ENCODE measurements at regions not wholly inside any gene's neighbourhood (a gene's known extent, or its start where the extent isn't known, plus 50 kb on each side); places are given as distances from the start of the nearest gene placed in this dataset.
A peak's percentile ranks its signal among the peaks of the same experiment; 100 is the strongest.

DNA sequence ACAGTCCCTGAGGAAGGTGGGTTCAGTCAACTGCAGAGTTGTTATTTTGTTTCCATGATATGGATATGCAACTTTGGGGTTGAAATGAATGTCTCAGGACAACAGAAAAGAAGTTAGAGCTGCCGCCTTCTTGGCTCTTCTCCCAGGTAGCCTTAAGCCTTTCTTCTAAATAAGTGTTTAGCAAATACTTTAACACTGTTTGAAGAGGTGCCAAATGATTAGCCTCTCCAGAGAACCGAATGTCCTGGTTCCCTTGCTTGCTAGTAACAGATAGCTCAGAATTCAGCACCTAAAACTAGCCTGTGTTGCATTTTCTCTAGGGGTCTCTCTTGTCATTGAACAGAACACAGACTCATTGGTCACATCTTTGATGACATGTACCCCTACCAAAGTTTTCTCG lies 127.7 kb upstream of the PIK3R1 start:
- no peaks in the 10 kb centered on the region for H3F3A ChIP-seq (ENCODE audit: control insufficient read depth, insufficient read depth)
- H3K79me2 ChIP-seq (ENCODE audit: control insufficient read depth, low read length) = no peaks in the 10 kb centered on the region
- no peak overlapping the region for H3K4me3 ChIP-seq (ENCODE audit: low read length)
- H4K20me1 ChIP-seq (ENCODE audit: control insufficient read depth, insufficient read depth, low read depth, low read length) = no peaks in the 10 kb centered on the region
- H3K27ac ChIP-seq (ENCODE audit: low read depth, low read length) = no peak overlapping the region
- TF ChIP-seq EZH2phosphoT487 (IDR thresholded peaks at IDR 0.05; ENCODE audit: borderline replicate concordance, low read length) = no peak
- TF ChIP-seq, protein P1, sequence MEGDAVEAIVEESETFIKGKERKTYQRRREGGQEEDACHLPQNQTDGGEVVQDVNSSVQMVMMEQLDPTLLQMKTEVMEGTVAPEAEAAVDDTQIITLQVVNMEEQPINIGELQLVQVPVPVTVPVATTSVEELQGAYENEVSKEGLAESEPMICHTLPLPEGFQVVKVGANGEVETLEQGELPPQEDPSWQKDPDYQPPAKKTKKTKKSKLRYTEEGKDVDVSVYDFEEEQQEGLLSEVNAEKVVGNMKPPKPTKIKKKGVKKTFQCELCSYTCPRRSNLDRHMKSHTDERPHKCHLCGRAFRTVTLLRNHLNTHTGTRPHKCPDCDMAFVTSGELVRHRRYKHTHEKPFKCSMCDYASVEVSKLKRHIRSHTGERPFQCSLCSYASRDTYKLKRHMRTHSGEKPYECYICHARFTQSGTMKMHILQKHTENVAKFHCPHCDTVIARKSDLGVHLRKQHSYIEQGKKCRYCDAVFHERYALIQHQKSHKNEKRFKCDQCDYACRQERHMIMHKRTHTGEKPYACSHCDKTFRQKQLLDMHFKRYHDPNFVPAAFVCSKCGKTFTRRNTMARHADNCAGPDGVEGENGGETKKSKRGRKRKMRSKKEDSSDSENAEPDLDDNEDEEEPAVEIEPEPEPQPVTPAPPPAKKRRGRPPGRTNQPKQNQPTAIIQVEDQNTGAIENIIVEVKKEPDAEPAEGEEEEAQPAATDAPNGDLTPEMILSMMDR (IDR thresholded peaks at IDR 0.05; ENCODE audit: low read depth, low read length, poor library complexity, severe bottlenecking) = no peak
- no peaks in the 10 kb centered on the region for H3K9me2 ChIP-seq (replicated peaks; ENCODE audit: control insufficient read depth, low read length)
- H3K36me3 ChIP-seq (ENCODE audit: control insufficient read depth, low read length) = no peaks in the 10 kb centered on the region
- H3K4me1 ChIP-seq (ENCODE audit: control insufficient read depth, low read length) = peaks cover 5% of the 10 kb centered on the region; the same call in 1 of the 2 replicates
- no peak overlapping the region for H3K4me2 ChIP-seq (ENCODE audit: low read length)
- no peaks in the 10 kb centered on the region for H3K27me3 ChIP-seq (ENCODE audit: control insufficient read depth, low read length)
- H3K9me3 ChIP-seq (ENCODE audit: control insufficient read depth, insufficient read depth, low read length) = no peaks in the 10 kb centered on the region

DNA sequence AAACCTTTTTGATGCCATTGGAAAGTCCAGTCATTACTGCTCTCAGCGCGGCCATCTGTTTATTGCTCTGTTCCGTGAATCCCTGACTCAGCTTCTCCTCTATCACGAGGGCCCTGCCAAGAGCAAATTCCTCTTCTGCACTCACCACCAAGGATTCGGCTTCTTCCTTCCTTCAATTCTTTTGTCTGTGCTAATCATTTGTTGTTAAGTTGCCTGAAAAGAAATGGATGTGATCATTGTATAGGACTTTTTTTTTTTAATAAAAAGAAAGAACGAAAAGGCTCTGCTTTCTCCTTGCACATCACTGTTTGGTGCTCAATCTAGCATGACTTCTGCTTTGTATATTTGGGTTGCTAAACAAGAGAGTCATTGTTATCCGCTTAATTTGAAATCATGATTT lies 128.7 kb upstream of the PIK3R1 start:
- Histone ChIP-seq H3K4me3 (ENCODE audit: low read length) (no peak overlapping the region), H3K4me1 (ENCODE audit: control insufficient read depth, low read length) (peaks cover 5% of the 10 kb centered on the region; the same call in 1 of the 2 replicates), H3K27ac (ENCODE audit: low read depth, low read length) (no peak overlapping the region), H4K20me1 (ENCODE audit: control insufficient read depth, insufficient read depth, low read depth, low read length) (no peaks in the 10 kb centered on the region), H3K79me2 (ENCODE audit: control insufficient read depth, low read length) (no peaks in the 10 kb centered on the region), H3K9me3 (ENCODE audit: control insufficient read depth, insufficient read depth, low read length) (no peaks in the 10 kb centered on the region), H3K4me2 (ENCODE audit: low read length) (peak overlapping the region; percentile 29; the same call in 1 of the 2 replicates), H3F3A (ENCODE audit: control insufficient read depth, insufficient read depth) (no peaks in the 10 kb centered on the region), H3K27me3 (ENCODE audit: control insufficient read depth, low read length) (no peaks in the 10 kb centered on the region), H3K9me2 (replicated peaks; ENCODE audit: control insufficient read depth, low read length) (no peaks in the 10 kb centered on the region), H3K36me3 (ENCODE audit: control insufficient read depth, low read length) (no peaks in the 10 kb centered on the region)
- TF ChIP-seq EZH2phosphoT487 (IDR thresholded peaks at IDR 0.05; ENCODE audit: borderline replicate concordance, low read length) = no peak
- TF ChIP-seq, protein P1 (IDR thresholded peaks at IDR 0.05; ENCODE audit: low read depth, low read length, poor library complexity, severe bottlenecking) = no peak

GRCh38 chr5:68086439-68086838 lies 129.1 kb upstream of the PIK3R1 start:
- Histone ChIP-seq H3K79me2 (ENCODE audit: control insufficient read depth, low read length) (no peaks in the 10 kb centered on the region), H3K27me3 (ENCODE audit: control insufficient read depth, low read length) (no peaks in the 10 kb centered on the region), H3K9me3 (ENCODE audit: control insufficient read depth, insufficient read depth, low read length) (no peaks in the 10 kb centered on the region), H3K4me3 (ENCODE audit: low read length) (no peak overlapping the region), H3K9me2 (replicated peaks; ENCODE audit: control insufficient read depth, low read length) (no peaks in the 10 kb centered on the region), H3K4me2 (ENCODE audit: low read length) (peak overlapping the region; percentile 29; the same call in 1 of the 2 replicates), H4K20me1 (ENCODE audit: control insufficient read depth, insufficient read depth, low read depth, low read length) (no peaks in the 10 kb centered on the region), H3F3A (ENCODE audit: control insufficient read depth, insufficient read depth) (no peaks in the 10 kb centered on the region), H3K36me3 (ENCODE audit: control insufficient read depth, low read length) (no peaks in the 10 kb centered on the region), H3K4me1 (ENCODE audit: control insufficient read depth, low read length) (peaks cover 5% of the 10 kb centered on the region; the same call in 1 of the 2 replicates), H3K27ac (ENCODE audit: low read depth, low read length) (no peak overlapping the region)
- TF ChIP-seq EZH2phosphoT487 (IDR thresholded peaks at IDR 0.05; ENCODE audit: borderline replicate concordance, low read length) = no peak
- TF ChIP-seq, protein P1 (IDR thresholded peaks at IDR 0.05; ENCODE audit: low read depth, low read length, poor library complexity, severe bottlenecking) = no peak

Data from DOHH2 (cell line).